MCF 10A (cell line): ENCODE measurements at regions not wholly inside any gene's neighbourhood (a gene's known extent, or its start where the extent isn't known, plus 50 kb on each side); places are given as distances from the start of the nearest gene placed in this dataset.

Experiments
- BruUV-seq: library from RNA; stranded (reverse); fragments of 400-500 nt; replicated peaks from 2 replicates; lab custom pipeline; 2021; lab: Mats Ljungman, UMichigan
- CTCF ChIA-PET: fragments of 300-600 bp; sonication (Branson Sonifier 250); formaldehyde crosslinking; extraction: SDS; loops from one replicate; lab custom pipeline; 2021; ENCODE audit warnings: antibody characterized with exemption, inconsistent platforms; lab: Yijun Ruan, JAX
- POLR2A ChIA-PET: fragments of 300-600, 350-650 bp; sonication (Branson Sonifier 250); formaldehyde crosslinking; extraction: SDS; loops from one replicate; lab custom pipeline; 2020; ENCODE audit warnings: antibody characterized with exemption, inconsistent platforms; lab: Yijun Ruan, JAX
- DNase-seq: peaks from one replicate; pipeline ENCODE4 v3.0.0-alpha.2; 2018; ENCODE audit not compliant: unreplicated experiment
- H3K27ac Mint-ChIP-seq: one replicate; pipeline ENCODE4 v1.8.0; 2022; ENCODE audit warnings: mild to moderate bottlenecking, low read depth, mixed read lengths; ENCODE audit not compliant: unreplicated experiment
- H3K27me3 Mint-ChIP-seq: one replicate; pipeline ENCODE4 v1.8.0; 2022; ENCODE audit warnings: mixed read lengths; ENCODE audit not compliant: insufficient read depth, unreplicated experiment
- H3K36me3 Mint-ChIP-seq: one replicate; pipeline ENCODE4 v1.8.0; 2022; ENCODE audit warnings: mild to moderate bottlenecking, moderate library complexity, mixed read lengths; ENCODE audit not compliant: insufficient read depth, unreplicated experiment
- H3K4me1 Mint-ChIP-seq: one replicate; pipeline ENCODE4 v1.8.0; 2022; ENCODE audit warnings: mixed read lengths; ENCODE audit not compliant: insufficient read depth, unreplicated experiment
- H3K4me3 Mint-ChIP-seq: one replicate; pipeline ENCODE4 v1.8.0; 2022; ENCODE audit warnings: mild to moderate bottlenecking, moderate library complexity, mixed read lengths; ENCODE audit not compliant: unreplicated experiment
- H3K9me3 Mint-ChIP-seq: one replicate; pipeline ENCODE4 v1.8.0; 2022; ENCODE audit warnings: mixed read lengths; ENCODE audit not compliant: unreplicated experiment
- intact Hi-C: fragments of 100-400 bp; cut with micrococcal nuclease; formaldehyde crosslinking; loops from 2 replicates; pipeline ENCODE4 v1.14.1; 2022
- TF ChIP-seq, protein P1 (sequence below): fragments of 200-600 bp; IDR thresholded peaks from one replicate; pipeline ENCODE4 v1.8.0; 2022; ENCODE audit warnings: antibody characterized with exemption, mild to moderate bottlenecking; ENCODE audit not compliant: unreplicated experiment

DNA sequence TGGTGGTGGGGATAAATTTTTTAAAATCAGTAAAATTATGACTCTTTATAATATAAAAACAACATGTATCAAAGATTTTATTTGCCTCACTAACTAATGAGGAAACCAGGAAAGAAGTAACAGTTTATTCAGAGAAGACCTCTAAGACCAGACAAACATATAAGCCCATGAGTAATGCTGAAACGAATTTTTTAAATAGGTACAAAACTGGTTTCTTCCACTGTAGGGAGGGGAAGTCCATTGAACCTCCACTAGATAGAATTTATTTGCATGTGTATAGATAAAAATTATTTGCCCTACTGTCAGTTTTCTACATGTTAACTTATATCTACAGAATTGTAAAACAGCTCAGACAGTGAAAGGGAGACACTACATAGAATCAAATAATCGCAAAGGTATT is 86.8 kb downstream of the ZC3H11B start:
- POLR2A ChIA-PET = no interaction called here
- TF ChIP-seq, protein P1, sequence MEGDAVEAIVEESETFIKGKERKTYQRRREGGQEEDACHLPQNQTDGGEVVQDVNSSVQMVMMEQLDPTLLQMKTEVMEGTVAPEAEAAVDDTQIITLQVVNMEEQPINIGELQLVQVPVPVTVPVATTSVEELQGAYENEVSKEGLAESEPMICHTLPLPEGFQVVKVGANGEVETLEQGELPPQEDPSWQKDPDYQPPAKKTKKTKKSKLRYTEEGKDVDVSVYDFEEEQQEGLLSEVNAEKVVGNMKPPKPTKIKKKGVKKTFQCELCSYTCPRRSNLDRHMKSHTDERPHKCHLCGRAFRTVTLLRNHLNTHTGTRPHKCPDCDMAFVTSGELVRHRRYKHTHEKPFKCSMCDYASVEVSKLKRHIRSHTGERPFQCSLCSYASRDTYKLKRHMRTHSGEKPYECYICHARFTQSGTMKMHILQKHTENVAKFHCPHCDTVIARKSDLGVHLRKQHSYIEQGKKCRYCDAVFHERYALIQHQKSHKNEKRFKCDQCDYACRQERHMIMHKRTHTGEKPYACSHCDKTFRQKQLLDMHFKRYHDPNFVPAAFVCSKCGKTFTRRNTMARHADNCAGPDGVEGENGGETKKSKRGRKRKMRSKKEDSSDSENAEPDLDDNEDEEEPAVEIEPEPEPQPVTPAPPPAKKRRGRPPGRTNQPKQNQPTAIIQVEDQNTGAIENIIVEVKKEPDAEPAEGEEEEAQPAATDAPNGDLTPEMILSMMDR = no peak
- intact Hi-C loops = no loop called here
- Mint-ChIP-seq H3K4me1 (no peaks in the 10 kb centered on the region), H3K9me3 (no peaks in the 10 kb centered on the region), H3K36me3 (no peaks in the 10 kb centered on the region), H3K27me3 (peaks cover 60% of the 10 kb centered on the region), H3K27ac (no peak overlapping the region), H3K4me3 (no peak overlapping the region)
- CTCF ChIA-PET = interaction anchor here (0.6 to 0.7 kb wide), 2 partner anchors 8 to 16 kb away, joined by 3 read pairs; no protein-coding TSS in a partner anchor
- no TSS peak for BruUV-seq
- no peak for DNase-seq

GRCh38 chr1:219523411-219523810 is 89.5 kb downstream of the ZC3H11B start:
- BruUV-seq = no TSS peak
- no peaks in the 10 kb centered on the region for H3K9me3 Mint-ChIP-seq
- peaks cover 63% of the 10 kb centered on the region for H3K27me3 Mint-ChIP-seq
- DNase-seq = no peak
- ChIA-PET CTCF (interaction anchor here (0.7 to 1.3 kb wide), 4 partner anchors 16 to 109 kb away, joined by 3 read pairs; no protein-coding TSS in a partner anchor), POLR2A (no interaction called here)
- no peak overlapping the region for H3K4me3 Mint-ChIP-seq
- no peaks in the 10 kb centered on the region for H3K4me1 Mint-ChIP-seq
- H3K27ac Mint-ChIP-seq = no peak overlapping the region
- H3K36me3 Mint-ChIP-seq = no peaks in the 10 kb centered on the region
- intact Hi-C loops = no loop called here
- TF ChIP-seq, protein P1 = no peak

DNA sequence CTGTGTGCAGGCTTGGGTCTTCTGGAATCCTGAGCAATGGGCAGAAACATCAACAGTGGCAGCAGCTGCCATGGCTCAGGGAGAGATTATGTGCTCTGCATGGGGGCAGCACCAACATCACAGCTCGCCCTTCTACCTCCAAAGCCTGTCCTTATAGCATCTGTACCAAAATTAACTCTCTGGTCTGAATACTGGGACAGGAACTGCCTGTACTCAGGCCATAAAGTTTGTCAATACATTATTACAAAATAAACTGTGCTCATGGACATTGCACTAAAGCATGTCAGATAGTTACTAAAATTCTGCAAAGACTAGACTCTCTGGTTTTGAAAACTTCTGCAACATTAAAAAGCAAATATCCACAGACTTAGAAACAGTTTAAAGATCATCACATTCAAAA is 91.6 kb downstream of the ZC3H11B start:
- TF ChIP-seq, protein P1 = no peak
- Mint-ChIP-seq H3K27me3 (peaks cover 60% of the 10 kb centered on the region), H3K9me3 (no peaks in the 10 kb centered on the region), H3K4me3 (no peak overlapping the region), H3K4me1 (no peaks in the 10 kb centered on the region), H3K36me3 (no peaks in the 10 kb centered on the region), H3K27ac (no peak overlapping the region)
- CTCF ChIA-PET = interaction anchor here (0.7 to 1.4 kb wide), 2 partner anchors 9 to 1788 kb away, joined by 3 to 4 read pairs; no protein-coding TSS in a partner anchor
- DNase-seq = no peak
- POLR2A ChIA-PET = no interaction called here
- no TSS peak for BruUV-seq
- intact Hi-C loops = no loop called here

GRCh38 chr1:219520241-219520640 is 92.7 kb downstream of the ZC3H11B start:
- no peak overlapping the region for H3K27ac Mint-ChIP-seq
- H3K4me1 Mint-ChIP-seq = no peaks in the 10 kb centered on the region
- DNase-seq = no peak
- ChIA-PET CTCF (interaction anchor here (1.4 kb wide), 1 partner anchor 10 kb away, joined by 4 read pairs; no protein-coding TSS in a partner anchor), POLR2A (no interaction called here)
- no peaks in the 10 kb centered on the region for H3K36me3 Mint-ChIP-seq
- intact Hi-C loops = no loop called here
- no peak overlapping the region for H3K4me3 Mint-ChIP-seq
- TF ChIP-seq, protein P1 = no peak
- H3K27me3 Mint-ChIP-seq = peaks cover 65% of the 10 kb centered on the region
- no TSS peak for BruUV-seq
- no peaks in the 10 kb centered on the region for H3K9me3 Mint-ChIP-seq
